DND-41 (cell line): ENCODE measurements at regions not wholly inside any gene's neighbourhood (a gene's known extent, or its start where the extent isn't known, plus 50 kb on each side); places are given as distances from the start of the nearest gene placed in this dataset.

Experiments used
- ATAC-seq: fragments of 200-7000 bp; cut with Tn5 transposase; 3 replicates; pipeline ENCODE4 v1.9.1; 2021; ENCODE audit warnings: low read depth; ENCODE audit not compliant: insufficient read depth
- DNase-seq: peaks from one replicate; pipeline ENCODE4 v3.0.0-alpha.2; 2020
- H2AFZ ChIP-seq: 2 replicates; pipeline ENCODE4 v1.6.0; 2012; ENCODE audit warnings: low read depth, low read length
- H3K27ac ChIP-seq: 2 replicates; pipeline ENCODE4 v1.5.1; 2012; ENCODE audit warnings: low read length, inconsistent platforms
- H3K27me3 ChIP-seq: fragments of 200-600 bp; sonication (generic); 2 replicates; pipeline ENCODE4 v1.6.0; 2012; ENCODE audit warnings: low read length, mild to moderate bottlenecking, inconsistent platforms; ENCODE audit not compliant: insufficient read depth, poor library complexity
- H3K36me3 ChIP-seq: 2 replicates; pipeline ENCODE4 v1.5.1; 2012; ENCODE audit warnings: low read length, inconsistent platforms; ENCODE audit not compliant: insufficient read depth
- H3K4me1 ChIP-seq: 2 replicates; pipeline ENCODE4 v1.5.1; 2012; ENCODE audit warnings: mild to moderate bottlenecking, low read length; ENCODE audit not compliant: insufficient read depth
- H3K4me2 ChIP-seq: 2 replicates; pipeline ENCODE4 v1.6.0; 2012; ENCODE audit warnings: mild to moderate bottlenecking, moderate library complexity, low read length, inconsistent platforms; ENCODE audit not compliant: insufficient read depth
- H3K4me3 ChIP-seq, 2 experiments: fragments of 200-600 bp in 1 of 2; shearing (Covaris generic) in 1 of 2; 2 replicates each; pipeline ENCODE4 v1.5.1; 2012 to 2016; ENCODE audit warnings: inconsistent platforms in 2 of 2, low read length in 2 of 2, mild to moderate bottlenecking in 2 of 2, low read depth in 1 of 2, moderate library complexity in 1 of 2
- H3K79me2 ChIP-seq: 2 replicates; pipeline ENCODE4 v1.6.0; 2012; ENCODE audit warnings: low read length, inconsistent platforms; ENCODE audit not compliant: insufficient read depth
- H3K9ac ChIP-seq: 2 replicates; pipeline ENCODE4 v1.6.0; 2012; ENCODE audit warnings: low read depth, mild to moderate bottlenecking, inconsistent platforms, low read length, moderate library complexity
- H3K9me3 ChIP-seq: 2 replicates; pipeline ENCODE4 v1.5.1; 2012; ENCODE audit warnings: low read length, moderate library complexity, mild to moderate bottlenecking, inconsistent platforms; ENCODE audit not compliant: insufficient read depth, severe bottlenecking
- H4K20me1 ChIP-seq: 2 replicates; pipeline ENCODE4 v1.6.0; 2012; ENCODE audit warnings: low read length; ENCODE audit not compliant: insufficient read depth
- CTCF ChIP-seq: IDR thresholded peaks from 2 replicates; pipeline ENCODE4 v1.5.1; 2012; ENCODE audit warnings: borderline replicate concordance, low read length, moderate library complexity, mild to moderate bottlenecking; ENCODE audit not compliant: poor library complexity, severe bottlenecking; ENCODE audit errors: extremely low read depth
- EZH2 ChIP-seq: IDR thresholded peaks from 3 replicates; pipeline ENCODE4 v1.6.1; 2012; ENCODE audit warnings: borderline replicate concordance, low read depth, mild to moderate bottlenecking, moderate library complexity, low read length, inconsistent platforms; ENCODE audit not compliant: severe bottlenecking

DNA sequence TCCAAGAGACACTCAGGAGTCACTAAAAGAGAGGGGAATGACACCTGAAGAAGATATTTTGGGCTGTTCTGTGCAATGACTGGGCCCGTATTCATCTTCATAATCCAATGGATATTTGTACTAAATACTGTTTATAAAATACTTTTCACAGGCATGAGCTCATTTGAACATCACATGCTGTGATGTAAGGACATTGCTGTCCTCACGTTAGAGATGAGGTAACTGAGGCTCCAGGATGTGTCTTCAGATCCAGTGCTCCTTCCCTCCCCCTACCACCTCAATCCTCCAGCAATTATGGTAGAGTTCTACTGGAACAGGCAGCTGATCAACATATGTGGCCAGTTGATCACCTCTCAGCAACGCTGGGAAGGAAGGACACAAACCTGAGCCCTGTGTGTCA is 139.4 kb upstream of the OSMR start:
- Histone ChIP-seq H3K4me3 (no peak overlapping the region), H3K27me3 (no peaks in the 10 kb centered on the region), H3K9ac (no peak overlapping the region), H3K9me3 (no peaks in the 10 kb centered on the region), H3K27ac (no peak overlapping the region), H4K20me1 (no peaks in the 10 kb centered on the region), H3K4me2 (no peak overlapping the region), H3K79me2 (no peaks in the 10 kb centered on the region), H3K36me3 (no peaks in the 10 kb centered on the region), H2AFZ (no peak overlapping the region), H3K4me1 (no peaks in the 10 kb centered on the region)
- ATAC-seq (no peak), DNase-seq (no peak)
- TF ChIP-seq CTCF = no peak
- TF ChIP-seq EZH2 = no peak

DNA sequence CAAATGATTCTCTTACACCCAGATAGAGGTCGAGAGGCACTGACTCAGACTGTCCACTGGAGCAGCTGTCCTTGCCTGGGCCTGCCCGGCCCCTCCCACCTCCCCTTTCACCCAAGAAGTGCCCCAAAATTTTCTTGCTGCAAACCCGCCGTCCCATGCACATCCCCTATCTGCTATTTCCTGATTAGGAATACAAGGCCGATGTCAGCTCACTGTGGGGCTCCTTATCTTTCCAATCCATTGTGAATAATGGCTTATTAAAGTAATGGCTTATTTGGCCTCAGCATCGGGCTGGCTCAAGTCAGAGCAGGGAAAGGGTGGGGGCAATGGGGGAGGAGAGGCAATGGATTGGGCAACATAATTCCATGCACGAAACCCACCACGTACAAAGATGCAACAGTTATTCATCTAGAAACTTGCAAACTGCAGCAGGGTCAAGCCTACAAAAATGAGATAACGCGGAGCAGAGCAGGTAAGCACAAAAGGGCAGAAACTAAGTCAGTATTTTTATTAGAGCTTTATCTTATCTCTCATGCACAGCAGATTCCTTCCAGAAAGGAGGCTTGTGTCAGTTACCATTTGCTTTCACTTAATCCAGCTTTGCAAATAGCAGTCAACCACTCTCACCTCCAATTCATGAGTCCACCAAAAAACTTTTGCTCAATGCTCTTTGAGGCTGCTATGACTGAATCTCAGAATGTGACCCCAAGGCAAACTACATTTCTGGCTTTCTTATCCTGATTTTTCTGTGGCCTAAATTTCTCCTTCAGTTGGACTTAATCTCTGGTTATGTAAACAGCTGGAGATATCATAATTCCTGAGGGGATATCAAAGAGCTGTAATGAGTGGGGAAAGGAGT is 138.2 kb upstream of the OSMR start:
- no peak overlapping the region for H3K4me2 ChIP-seq
- no peaks in the 10 kb centered on the region for H3K27me3 ChIP-seq
- H3K4me3 ChIP-seq = no peak overlapping the region
- ATAC-seq (no peak), DNase-seq (no peak)
- H3K4me1 ChIP-seq = no peaks in the 10 kb centered on the region
- TF ChIP-seq CTCF (no peak), EZH2 (no peak)
- no peaks in the 10 kb centered on the region for H3K9me3 ChIP-seq
- H3K9ac ChIP-seq = no peak overlapping the region
- no peaks in the 10 kb centered on the region for H3K79me2 ChIP-seq
- no peak overlapping the region for H2AFZ ChIP-seq
- H3K27ac ChIP-seq = no peak overlapping the region
- H4K20me1 ChIP-seq = no peaks in the 10 kb centered on the region
- H3K36me3 ChIP-seq = no peaks in the 10 kb centered on the region

- Histone ChIP-seq H3K27ac (no peak overlapping the region), H3K4me2 (no peak overlapping the region), H3K36me3 (no peaks in the 10 kb centered on the region), H3K9me3 (no peaks in the 10 kb centered on the region), H3K4me3 (no peak overlapping the region), H4K20me1 (no peaks in the 10 kb centered on the region), H2AFZ (no peak overlapping the region), H3K79me2 (no peaks in the 10 kb centered on the region), H3K27me3 (no peaks in the 10 kb centered on the region), H3K4me1 (no peaks in the 10 kb centered on the region), H3K9ac (no peak overlapping the region)
- no peak for TF ChIP-seq EZH2
- no peak for TF ChIP-seq CTCF
- DNase-seq = no peak
- ATAC-seq = no peak
Measured at GRCh38 chr5:38709678-38710306, 136.0 kb upstream of the OSMR start.
